Panc1 (cell line): ENCODE measurements at regions not wholly inside any gene's neighbourhood (a gene's known extent, or its start where the extent isn't known, plus 50 kb on each side); places are given as distances from the start of the nearest gene placed in this dataset.

Experiments used
- ATAC-seq: fragments of 200-7000 bp; cut with Tn5 transposase; 2 replicates; pipeline ENCODE4 v1.9.1; 2020; ENCODE audit warnings: mild to moderate bottlenecking, moderate library complexity
- BruUV-seq: library from RNA; stranded (reverse); fragments of 400-500 nt; replicated peaks from 2 replicates; lab custom pipeline; 2021; lab: Mats Ljungman, UMichigan
- CTCF ChIA-PET: fragments of 300-600 bp; sonication (Branson Sonifier 250); formaldehyde crosslinking; loops from one replicate; lab custom pipeline; 2022; ENCODE audit warnings: antibody characterized with exemption; lab: Charles Lee
- POLR2A ChIA-PET: fragments of 300-600 bp; sonication (Branson Sonifier 250); formaldehyde crosslinking; loops from one replicate; lab custom pipeline; 2022; ENCODE audit warnings: antibody characterized with exemption; lab: Charles Lee
- DNase-seq: peaks from one replicate; pipeline ENCODE4 v3.0.0-alpha.2; 2010; ENCODE audit warnings: low read depth, low spot score
- H3K27ac ChIP-seq: 2 replicates; pipeline ENCODE4 v1.5.1; 2011; ENCODE audit warnings: mild to moderate bottlenecking, low read length, inconsistent platforms
- H3K27me3 ChIP-seq: fragments of 200-500 bp; sonication (Bioruptor generic); 2 replicates; pipeline ENCODE4 v1.6.0; 2014; ENCODE audit warnings: low read length, inconsistent platforms; ENCODE audit not compliant: control insufficient read depth, insufficient read depth
- H3K36me3 ChIP-seq: fragments of 200-500 bp; sonication (Bioruptor generic); 2 replicates; pipeline ENCODE4 v1.5.1; 2014; ENCODE audit warnings: inconsistent platforms, mild to moderate bottlenecking, low read length, moderate library complexity; ENCODE audit not compliant: control insufficient read depth, insufficient read depth
- H3K4me1 ChIP-seq: 2 replicates; pipeline ENCODE4 v1.5.1; 2011; ENCODE audit warnings: inconsistent platforms, mild to moderate bottlenecking, low read length, moderate library complexity; ENCODE audit not compliant: control insufficient read depth, insufficient read depth
- H3K4me3 ChIP-seq, 2 experiments: 2 replicates each; pipeline ENCODE4 v1.5.1; 2011 to 2012; ENCODE audit warnings: low read depth in 2 of 2, low read length in 2 of 2, mild to moderate bottlenecking in 2 of 2, inconsistent platforms in 1 of 2, moderate library complexity in 1 of 2
- H3K9me3 ChIP-seq: fragments of 200-500 bp; sonication (Bioruptor generic); 2 replicates; pipeline ENCODE4 v1.5.1; 2014; ENCODE audit warnings: low read depth, mild to moderate bottlenecking, inconsistent platforms, low read length, moderate library complexity; ENCODE audit not compliant: control insufficient read depth, insufficient read depth
- POLR2AphosphoS5 ChIP-seq: IDR thresholded peaks from 2 replicates; pipeline ENCODE4 v1.6.1; 2012; ENCODE audit warnings: mild to moderate bottlenecking, low read depth, low read length, moderate library complexity
- SIN3A ChIP-seq: IDR thresholded peaks from 2 replicates; pipeline ENCODE4 v1.6.1; 2012; ENCODE audit warnings: low read depth, mild to moderate bottlenecking, low read length, moderate library complexity, borderline replicate concordance; ENCODE audit not compliant: insufficient read depth
- TCF7L2 ChIP-seq: IDR thresholded peaks from 2 replicates; pipeline ENCODE4 v1.6.1; 2011; ENCODE audit warnings: mild to moderate bottlenecking, low read depth, low read length, inconsistent platforms
- in situ Hi-C: cut with HindIII; loops from 2 replicates; pipeline ENCODE4 v1.10.0; 2016; ENCODE audit warnings: low sequenced_read_pairs, low pct_unique_long_range_greater_than_20kb
- intact Hi-C: fragments of 100-400 bp; cut with micrococcal nuclease; formaldehyde crosslinking; loops from one replicate; pipeline ENCODE4 v1.10.0; 2022; ENCODE audit not compliant: unreplicated experiment
- TF ChIP-seq, protein P1 (sequence below): fragments of 450-650 bp; IDR thresholded peaks from 2 replicates; pipeline ENCODE4 v1.5.1; 2017; ENCODE audit warnings: mild to moderate bottlenecking
- TF ChIP-seq, protein P2 (sequence below), 2 experiments: IDR thresholded peaks; 2 replicates each; pipeline ENCODE4 v1.6.1; 2011 to 2012; ENCODE audit warnings: low read depth in 2 of 2, control low read depth in 1 of 2, low read length in 1 of 2, mild to moderate bottlenecking in 1 of 2, moderate library complexity in 1 of 2; ENCODE audit not compliant: insufficient read depth in 1 of 2

DNA sequence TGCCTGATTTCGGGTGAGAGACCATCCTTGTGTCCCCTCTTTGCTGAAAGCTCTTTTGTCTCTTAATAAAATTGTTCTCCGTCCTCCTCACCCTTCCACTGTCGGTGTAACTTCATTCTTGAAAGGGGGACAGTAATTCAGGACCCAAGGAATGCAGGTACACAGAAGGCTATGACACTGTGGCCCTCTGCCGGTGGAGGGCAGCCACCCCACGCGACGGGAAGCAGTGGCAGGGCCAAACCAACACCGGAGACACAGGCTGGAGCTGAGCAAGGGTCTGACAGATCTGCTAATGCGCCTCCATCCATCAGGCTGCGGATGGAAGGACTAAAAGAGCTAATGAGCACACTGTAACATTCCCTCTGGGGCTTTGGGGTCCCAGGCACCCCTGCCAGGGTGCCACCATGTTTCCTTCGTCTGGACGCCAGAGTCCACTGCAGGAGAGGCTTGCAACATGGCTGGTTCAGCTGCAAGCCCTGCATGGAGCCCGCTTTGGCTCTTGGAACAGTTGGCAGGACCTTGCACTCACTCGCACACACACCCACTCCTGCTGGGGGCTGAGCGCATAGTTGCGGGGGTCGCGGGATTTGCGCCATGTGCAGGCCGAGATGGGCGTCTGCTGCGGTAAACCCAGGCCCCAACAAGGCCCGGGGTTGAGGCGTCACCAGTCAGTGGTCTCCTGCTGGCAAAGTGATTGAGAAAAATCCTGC, 544.1 kb upstream of the CDH7 start:
- POLR2A ChIA-PET: no interaction called here
- intact Hi-C loops: no loop called here
- H3K9me3 ChIP-seq: no peaks in the 10 kb centered on the region
- no peaks in the 10 kb centered on the region for H3K36me3 ChIP-seq
- H3K4me3 ChIP-seq: no peak overlapping the region
- DNase-seq: no peak
- BruUV-seq: no TSS peak
- H3K4me1 ChIP-seq: no peaks in the 10 kb centered on the region
- CTCF ChIA-PET: no interaction called here
- H3K27me3 ChIP-seq: no peaks in the 10 kb centered on the region
- in situ Hi-C loops: no loop called here
- no peak for TF ChIP-seq POLR2AphosphoS5
- TF ChIP-seq TCF7L2: no peak
- TF ChIP-seq, protein P1, sequence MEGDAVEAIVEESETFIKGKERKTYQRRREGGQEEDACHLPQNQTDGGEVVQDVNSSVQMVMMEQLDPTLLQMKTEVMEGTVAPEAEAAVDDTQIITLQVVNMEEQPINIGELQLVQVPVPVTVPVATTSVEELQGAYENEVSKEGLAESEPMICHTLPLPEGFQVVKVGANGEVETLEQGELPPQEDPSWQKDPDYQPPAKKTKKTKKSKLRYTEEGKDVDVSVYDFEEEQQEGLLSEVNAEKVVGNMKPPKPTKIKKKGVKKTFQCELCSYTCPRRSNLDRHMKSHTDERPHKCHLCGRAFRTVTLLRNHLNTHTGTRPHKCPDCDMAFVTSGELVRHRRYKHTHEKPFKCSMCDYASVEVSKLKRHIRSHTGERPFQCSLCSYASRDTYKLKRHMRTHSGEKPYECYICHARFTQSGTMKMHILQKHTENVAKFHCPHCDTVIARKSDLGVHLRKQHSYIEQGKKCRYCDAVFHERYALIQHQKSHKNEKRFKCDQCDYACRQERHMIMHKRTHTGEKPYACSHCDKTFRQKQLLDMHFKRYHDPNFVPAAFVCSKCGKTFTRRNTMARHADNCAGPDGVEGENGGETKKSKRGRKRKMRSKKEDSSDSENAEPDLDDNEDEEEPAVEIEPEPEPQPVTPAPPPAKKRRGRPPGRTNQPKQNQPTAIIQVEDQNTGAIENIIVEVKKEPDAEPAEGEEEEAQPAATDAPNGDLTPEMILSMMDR: peak; percentile 27
- TF ChIP-seq, protein P2, sequence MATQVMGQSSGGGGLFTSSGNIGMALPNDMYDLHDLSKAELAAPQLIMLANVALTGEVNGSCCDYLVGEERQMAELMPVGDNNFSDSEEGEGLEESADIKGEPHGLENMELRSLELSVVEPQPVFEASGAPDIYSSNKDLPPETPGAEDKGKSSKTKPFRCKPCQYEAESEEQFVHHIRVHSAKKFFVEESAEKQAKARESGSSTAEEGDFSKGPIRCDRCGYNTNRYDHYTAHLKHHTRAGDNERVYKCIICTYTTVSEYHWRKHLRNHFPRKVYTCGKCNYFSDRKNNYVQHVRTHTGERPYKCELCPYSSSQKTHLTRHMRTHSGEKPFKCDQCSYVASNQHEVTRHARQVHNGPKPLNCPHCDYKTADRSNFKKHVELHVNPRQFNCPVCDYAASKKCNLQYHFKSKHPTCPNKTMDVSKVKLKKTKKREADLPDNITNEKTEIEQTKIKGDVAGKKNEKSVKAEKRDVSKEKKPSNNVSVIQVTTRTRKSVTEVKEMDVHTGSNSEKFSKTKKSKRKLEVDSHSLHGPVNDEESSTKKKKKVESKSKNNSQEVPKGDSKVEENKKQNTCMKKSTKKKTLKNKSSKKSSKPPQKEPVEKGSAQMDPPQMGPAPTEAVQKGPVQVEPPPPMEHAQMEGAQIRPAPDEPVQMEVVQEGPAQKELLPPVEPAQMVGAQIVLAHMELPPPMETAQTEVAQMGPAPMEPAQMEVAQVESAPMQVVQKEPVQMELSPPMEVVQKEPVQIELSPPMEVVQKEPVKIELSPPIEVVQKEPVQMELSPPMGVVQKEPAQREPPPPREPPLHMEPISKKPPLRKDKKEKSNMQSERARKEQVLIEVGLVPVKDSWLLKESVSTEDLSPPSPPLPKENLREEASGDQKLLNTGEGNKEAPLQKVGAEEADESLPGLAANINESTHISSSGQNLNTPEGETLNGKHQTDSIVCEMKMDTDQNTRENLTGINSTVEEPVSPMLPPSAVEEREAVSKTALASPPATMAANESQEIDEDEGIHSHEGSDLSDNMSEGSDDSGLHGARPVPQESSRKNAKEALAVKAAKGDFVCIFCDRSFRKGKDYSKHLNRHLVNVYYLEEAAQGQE (IDR thresholded peaks at IDR 0.05; ENCODE audit: insufficient read depth in 1 of 2, low read depth in 2 of 2, low read length in 1 of 2): no peak
- TF ChIP-seq SIN3A: no peak
- no peak overlapping the region for H3K27ac ChIP-seq
- ATAC-seq: no peak

- POLR2A ChIA-PET: no interaction called here
- ATAC-seq (no peak), DNase-seq (no peak)
- CTCF ChIA-PET: no interaction called here
- TF ChIP-seq, protein P2 (IDR thresholded peaks at IDR 0.05; ENCODE audit: insufficient read depth in 1 of 2, low read depth in 2 of 2, low read length in 1 of 2): no peak
- no peak for TF ChIP-seq TCF7L2
- TF ChIP-seq SIN3A: no peak
- TF ChIP-seq POLR2AphosphoS5: no peak
- TF ChIP-seq, protein P1: no peak
- H3K9me3 ChIP-seq: no peaks in the 10 kb centered on the region
- BruUV-seq: no TSS peak
- intact Hi-C loops (no loop called here), in situ Hi-C loops (no loop called here)
- H3K36me3 ChIP-seq: no peaks in the 10 kb centered on the region
- no peak overlapping the region for H3K4me3 ChIP-seq
- no peaks in the 10 kb centered on the region for H3K27me3 ChIP-seq
- no peak overlapping the region for H3K27ac ChIP-seq
- H3K4me1 ChIP-seq: no peaks in the 10 kb centered on the region
Observed at GRCh38 chr18:65202091-65202490, 548.7 kb upstream of the CDH7 start.
